WERI-Rb-1 (cell line): ENCODE measurements at regions not wholly inside any gene's neighbourhood (a gene's known extent, or its start where the extent isn't known, plus 50 kb on each side); places are given as distances from the start of the nearest gene placed in this dataset.

ENCODE experiments used
- DNase-seq: peaks from one replicate; pipeline ENCODE4 v3.0.0-alpha.2; 2020
- H3K27ac ChIP-seq: fragments of 250-450 bp; sonication (Bioruptor Pico); 2 replicates; pipeline ENCODE4 v1.5.1; 2020; ENCODE audit warnings: mild to moderate bottlenecking, moderate library complexity
- H3K27me3 ChIP-seq: fragments of 250-450 bp; sonication (Bioruptor Pico); 2 replicates; pipeline ENCODE4 v1.5.1; 2021; ENCODE audit warnings: mild to moderate bottlenecking, low read depth, moderate library complexity; ENCODE audit not compliant: insufficient read depth, severe bottlenecking
- H3K36me3 ChIP-seq: fragments of 250-450 bp; sonication (Bioruptor Pico); 2 replicates; pipeline ENCODE4 v1.5.1; 2020; ENCODE audit warnings: mild to moderate bottlenecking, moderate library complexity
- H3K4me3 ChIP-seq: 2 replicates; pipeline ENCODE4 v1.5.1; 2011; ENCODE audit warnings: low read depth, mild to moderate bottlenecking, control low read depth, low read length
- H3K9me3 ChIP-seq: fragments of 250-450 bp; sonication (Bioruptor Pico); 2 replicates; pipeline ENCODE4 v1.5.1; 2021; ENCODE audit warnings: mild to moderate bottlenecking, moderate library complexity; ENCODE audit not compliant: severe bottlenecking
- TF ChIP-seq, protein P1 (sequence below): IDR thresholded peaks from 2 replicates; pipeline ENCODE4 v1.5.1; 2011; ENCODE audit warnings: low read depth, mild to moderate bottlenecking, control low read depth, inconsistent platforms, low read length

DNA sequence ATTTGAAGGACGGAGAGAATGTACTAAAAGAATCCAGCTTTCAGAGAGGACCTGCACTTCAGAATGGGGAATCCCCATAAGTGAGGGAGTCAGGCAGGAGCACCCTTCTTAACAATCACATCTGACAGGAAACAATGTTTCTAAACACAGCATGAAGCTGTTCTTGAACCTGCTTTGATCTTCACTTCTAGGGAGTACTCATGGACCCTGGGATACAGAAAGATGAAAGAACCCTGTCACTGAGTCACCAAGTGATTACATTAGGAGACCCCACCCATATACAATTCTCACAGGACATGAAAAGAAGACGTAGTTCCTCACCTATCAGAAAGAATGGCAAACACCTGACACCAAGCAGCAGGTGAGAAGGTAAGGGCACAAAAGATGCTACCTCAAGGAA, 296.9 kb upstream of the ZC3H12C start:
- Histone ChIP-seq H3K4me3 (no peak overlapping the region), H3K9me3 (no peaks in the 10 kb centered on the region), H3K36me3 (no peaks in the 10 kb centered on the region), H3K27me3 (no peaks in the 10 kb centered on the region), H3K27ac (no peak overlapping the region)
- DNase-seq: no peak
- TF ChIP-seq, protein P1, sequence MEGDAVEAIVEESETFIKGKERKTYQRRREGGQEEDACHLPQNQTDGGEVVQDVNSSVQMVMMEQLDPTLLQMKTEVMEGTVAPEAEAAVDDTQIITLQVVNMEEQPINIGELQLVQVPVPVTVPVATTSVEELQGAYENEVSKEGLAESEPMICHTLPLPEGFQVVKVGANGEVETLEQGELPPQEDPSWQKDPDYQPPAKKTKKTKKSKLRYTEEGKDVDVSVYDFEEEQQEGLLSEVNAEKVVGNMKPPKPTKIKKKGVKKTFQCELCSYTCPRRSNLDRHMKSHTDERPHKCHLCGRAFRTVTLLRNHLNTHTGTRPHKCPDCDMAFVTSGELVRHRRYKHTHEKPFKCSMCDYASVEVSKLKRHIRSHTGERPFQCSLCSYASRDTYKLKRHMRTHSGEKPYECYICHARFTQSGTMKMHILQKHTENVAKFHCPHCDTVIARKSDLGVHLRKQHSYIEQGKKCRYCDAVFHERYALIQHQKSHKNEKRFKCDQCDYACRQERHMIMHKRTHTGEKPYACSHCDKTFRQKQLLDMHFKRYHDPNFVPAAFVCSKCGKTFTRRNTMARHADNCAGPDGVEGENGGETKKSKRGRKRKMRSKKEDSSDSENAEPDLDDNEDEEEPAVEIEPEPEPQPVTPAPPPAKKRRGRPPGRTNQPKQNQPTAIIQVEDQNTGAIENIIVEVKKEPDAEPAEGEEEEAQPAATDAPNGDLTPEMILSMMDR: no peak

DNA sequence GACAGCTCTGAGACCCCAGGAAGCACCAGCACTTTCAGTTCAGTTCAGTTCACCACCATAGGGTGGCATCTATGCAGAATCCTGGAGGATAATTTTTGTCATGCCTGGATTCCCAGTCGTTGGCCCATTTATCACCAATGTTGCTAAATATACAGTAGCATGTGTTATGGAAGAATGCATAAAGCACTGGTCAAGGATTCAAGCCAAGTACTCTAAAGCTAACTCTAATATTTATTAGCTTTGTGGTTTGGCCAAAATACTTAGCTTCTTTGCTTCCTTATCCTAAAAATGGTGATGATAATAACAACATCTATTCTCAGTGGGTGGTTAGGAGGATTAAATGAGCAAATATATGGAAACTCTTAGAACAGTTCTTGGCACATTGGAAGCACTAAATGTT, 294.7 kb upstream of the ZC3H12C start:
- Histone ChIP-seq H3K27me3 (no peaks in the 10 kb centered on the region), H3K27ac (no peak overlapping the region), H3K4me3 (no peak overlapping the region), H3K9me3 (no peaks in the 10 kb centered on the region), H3K36me3 (no peaks in the 10 kb centered on the region)
- TF ChIP-seq, protein P1: no peak
- DNase-seq: no peak

DNA sequence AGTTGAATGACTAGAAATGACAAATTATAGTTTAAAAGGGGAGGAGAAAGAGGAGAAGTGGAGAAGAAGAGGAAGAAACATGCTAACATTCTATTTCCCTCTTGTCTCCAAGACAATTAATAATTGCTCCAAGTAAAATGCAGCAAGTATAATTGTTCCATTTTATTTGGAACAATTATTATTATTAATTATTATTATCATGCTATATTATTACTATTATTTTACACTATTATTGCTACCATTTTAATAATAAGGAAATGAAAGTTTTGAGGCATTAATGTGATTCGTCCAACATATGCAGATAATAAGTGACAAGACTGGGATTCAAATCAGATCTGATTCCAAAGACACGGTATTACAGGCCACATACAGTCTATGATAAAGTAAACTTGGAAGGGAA, 293.6 kb upstream of the ZC3H12C start:
- DNase-seq: no peak
- H3K36me3 ChIP-seq: no peaks in the 10 kb centered on the region
- H3K27ac ChIP-seq: no peak overlapping the region
- TF ChIP-seq, protein P1: no peak
- H3K4me3 ChIP-seq: no peak overlapping the region
- H3K9me3 ChIP-seq: no peaks in the 10 kb centered on the region
- H3K27me3 ChIP-seq: no peaks in the 10 kb centered on the region

DNA sequence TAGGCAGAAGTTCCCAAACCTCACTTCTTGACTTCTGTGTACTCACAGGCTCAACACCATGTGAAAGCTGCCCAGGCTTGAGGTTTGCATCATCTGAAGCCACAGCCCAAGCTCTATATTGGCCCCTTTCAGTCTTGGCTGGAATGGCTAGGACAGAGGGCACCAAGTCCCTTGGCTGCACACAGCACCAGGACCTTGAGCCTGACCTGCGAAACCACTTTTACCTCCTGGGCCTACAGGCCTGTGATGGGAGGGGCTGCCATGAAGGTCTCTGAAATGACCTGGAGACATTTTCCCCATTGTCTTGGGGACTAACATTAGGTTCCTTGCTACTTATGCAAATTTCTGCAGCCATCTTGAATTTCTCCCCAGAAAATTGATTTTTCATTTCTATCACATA, 288.3 kb upstream of the ZC3H12C start:
- Histone ChIP-seq H3K4me3 (no peak overlapping the region), H3K36me3 (no peaks in the 10 kb centered on the region), H3K9me3 (no peaks in the 10 kb centered on the region), H3K27ac (no peak overlapping the region), H3K27me3 (no peaks in the 10 kb centered on the region)
- TF ChIP-seq, protein P1: no peak
- DNase-seq: no peak

DNA sequence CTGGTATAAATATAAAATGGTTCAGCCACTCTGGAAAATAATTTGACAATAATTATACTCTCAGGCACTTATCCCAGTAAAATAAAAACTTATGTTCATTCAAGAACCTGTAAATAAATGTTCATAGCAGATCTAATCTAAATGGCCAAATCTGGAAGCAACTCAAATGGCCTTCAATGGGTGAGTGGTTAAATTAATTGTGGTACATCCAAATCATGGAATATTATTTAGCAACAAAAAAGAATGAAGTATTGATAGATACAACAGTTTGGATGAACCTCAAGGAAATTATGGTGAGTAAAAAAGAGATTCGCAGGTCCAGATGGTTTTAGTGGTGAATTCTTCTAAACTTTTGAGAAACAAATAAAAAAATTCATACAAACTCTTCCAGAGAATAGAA, 287.0 kb upstream of the ZC3H12C start:
- Histone ChIP-seq H3K4me3 (no peak overlapping the region), H3K27ac (no peak overlapping the region), H3K27me3 (no peaks in the 10 kb centered on the region), H3K9me3 (no peaks in the 10 kb centered on the region), H3K36me3 (no peaks in the 10 kb centered on the region)
- DNase-seq: no peak
- TF ChIP-seq, protein P1: no peak

DNA sequence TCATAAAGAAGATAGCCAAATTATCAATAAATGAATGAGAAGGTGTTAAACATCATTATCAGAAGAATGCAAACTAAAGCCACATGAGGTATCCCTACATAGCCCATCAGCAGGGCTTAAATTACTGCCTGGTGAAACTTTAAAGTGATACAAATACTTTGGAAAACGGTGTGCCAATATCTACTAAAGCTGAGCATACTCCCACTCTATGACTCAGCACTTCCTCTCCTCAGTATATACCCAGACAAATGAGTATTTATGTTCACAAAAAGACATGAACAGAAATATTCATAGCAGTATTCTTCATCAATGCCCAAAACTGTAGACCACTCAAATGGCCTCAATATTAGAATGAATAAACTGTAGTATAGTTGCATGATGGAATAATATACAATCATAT, 284.6 kb upstream of the ZC3H12C start:
- no peaks in the 10 kb centered on the region for H3K27me3 ChIP-seq
- no peak overlapping the region for H3K4me3 ChIP-seq
- no peak overlapping the region for H3K27ac ChIP-seq
- H3K36me3 ChIP-seq: no peaks in the 10 kb centered on the region
- no peak for DNase-seq
- TF ChIP-seq, protein P1: no peak
- no peaks in the 10 kb centered on the region for H3K9me3 ChIP-seq
